HUES64 (cell line): ENCODE measurements at regions not wholly inside any gene's neighbourhood (a gene's known extent, or its start where the extent isn't known, plus 50 kb on each side); places are given as distances from the start of the nearest gene placed in this dataset.

Experiments
- H3K27ac ChIP-seq: 2 replicates; pipeline ENCODE4 v1.7.0; 2013; ENCODE audit warnings: low read depth, low read length, inconsistent platforms
- H3K27me3 ChIP-seq: 2 replicates; pipeline ENCODE4 v1.6.1; 2013; ENCODE audit warnings: mild to moderate bottlenecking, low read length; ENCODE audit not compliant: insufficient read depth
- H3K36me3 ChIP-seq: 2 replicates; pipeline ENCODE4 v1.6.1; 2013; ENCODE audit warnings: mild to moderate bottlenecking, low read length; ENCODE audit not compliant: insufficient read depth
- H3K4me1 ChIP-seq: 2 replicates; pipeline ENCODE4 v1.6.1; 2013; ENCODE audit warnings: mild to moderate bottlenecking, low read length, moderate library complexity; ENCODE audit not compliant: insufficient read depth
- H3K4me3 ChIP-seq: 2 replicates; pipeline ENCODE4 v1.5.1; 2013; ENCODE audit warnings: mild to moderate bottlenecking, low read length, moderate library complexity
- H3K9ac ChIP-seq: 2 replicates; pipeline ENCODE4 v1.6.1; 2013; ENCODE audit warnings: mild to moderate bottlenecking, low read depth, low read length
- H3K9me3 ChIP-seq: 2 replicates; pipeline ENCODE4 v1.6.1; 2013; ENCODE audit warnings: low read depth, low read length; ENCODE audit not compliant: insufficient read depth
- WGBS: fragments of 150-250, 120-280 bp; methylation state at CpG from one replicate; pipeline ENCODE4 v1.1.7; 2013; ENCODE audit warnings: missing lambda C conversion rate; 5-methylcytosine and 5-hydroxymethylcytosine counted together

GRCh38 chr9:27771803-27772545 lies 198.7 kb upstream of the C9orf72 start:
- H3K27ac ChIP-seq = peak overlapping the region; percentile 86
- no peaks in the 10 kb centered on the region for H3K36me3 ChIP-seq
- no peaks in the 10 kb centered on the region for H3K27me3 ChIP-seq
- H3K9me3 ChIP-seq = no peaks in the 10 kb centered on the region
- peak overlapping the region; percentile 57; the same call in 1 of the 2 replicates for H3K9ac ChIP-seq
- peaks cover 23% of the 10 kb centered on the region for H3K4me1 ChIP-seq
- peak overlapping the region; percentile 30; the same call in 1 of the 2 replicates for H3K4me3 ChIP-seq
- 58% methylated on average over 4 of the region's 4 CpGs for WGBS

GRCh38 chr9:27784847-27785713 lies 211.8 kb upstream of the C9orf72 start:
- Histone ChIP-seq H3K9me3 (peaks cover 19% of the 10 kb centered on the region; the same call in 1 of the 2 replicates), H3K27me3 (no peaks in the 10 kb centered on the region), H3K9ac (no peak overlapping the region), H3K27ac (no peak overlapping the region), H3K4me3 (no peak overlapping the region), H3K4me1 (no peaks in the 10 kb centered on the region), H3K36me3 (no peaks in the 10 kb centered on the region)
- 66% methylated on average over 7 of the region's 7 CpGs for WGBS

GRCh38 chr9:27785714-27786100 lies 212.4 kb upstream of the C9orf72 start:
- Histone ChIP-seq H3K27me3 (no peaks in the 10 kb centered on the region), H3K4me1 (no peaks in the 10 kb centered on the region), H3K4me3 (no peak overlapping the region), H3K9ac (no peak overlapping the region), H3K36me3 (no peaks in the 10 kb centered on the region), H3K9me3 (peaks cover 19% of the 10 kb centered on the region; the same call in 1 of the 2 replicates), H3K27ac (no peak overlapping the region)

- H3K36me3 ChIP-seq = no peaks in the 10 kb centered on the region
- H3K27me3 ChIP-seq = no peaks in the 10 kb centered on the region
- WGBS = 77% methylated on average over 2 of the region's 2 CpGs
- H3K9ac ChIP-seq = no peak overlapping the region
- H3K9me3 ChIP-seq = peaks cover 19% of the 10 kb centered on the region; the same call in 1 of the 2 replicates
- no peak overlapping the region for H3K27ac ChIP-seq
- H3K4me1 ChIP-seq = no peaks in the 10 kb centered on the region
- no peak overlapping the region for H3K4me3 ChIP-seq
Observed at GRCh38 chr9:27787891-27788290, 214.6 kb upstream of the C9orf72 start.

GRCh38 chr9:27791311-27791710 lies 218.0 kb upstream of the C9orf72 start:
- no peaks in the 10 kb centered on the region for H3K27me3 ChIP-seq
- peaks cover 19% of the 10 kb centered on the region; the same call in 1 of the 2 replicates for H3K9me3 ChIP-seq
- 91% methylated on average over 1 of the region's 1 CpG for WGBS
- H3K36me3 ChIP-seq = no peaks in the 10 kb centered on the region
- no peak overlapping the region for H3K4me3 ChIP-seq
- H3K4me1 ChIP-seq = no peaks in the 10 kb centered on the region
- H3K27ac ChIP-seq = no peak overlapping the region
- no peak overlapping the region for H3K9ac ChIP-seq

GRCh38 chr9:27792971-27793689 lies 219.8 kb upstream of the C9orf72 start:
- Histone ChIP-seq H3K27me3 (no peaks in the 10 kb centered on the region), H3K9ac (no peak overlapping the region), H3K9me3 (peaks cover 16% of the 10 kb centered on the region; the same call in 1 of the 2 replicates), H3K4me1 (no peaks in the 10 kb centered on the region), H3K27ac (no peak overlapping the region), H3K36me3 (no peaks in the 10 kb centered on the region), H3K4me3 (no peak overlapping the region)
- WGBS = 90% methylated on average over 2 of the region's 2 CpGs

- Histone ChIP-seq H3K4me3 (no peak overlapping the region), H3K27me3 (no peaks in the 10 kb centered on the region), H3K36me3 (no peaks in the 10 kb centered on the region), H3K9ac (no peak overlapping the region), H3K27ac (no peak overlapping the region), H3K9me3 (no peaks in the 10 kb centered on the region), H3K4me1 (no peaks in the 10 kb centered on the region)
- no CpG with 5 or more reads among the region's 1 CpG for whole genome bisulfite sequencing
Observed at GRCh38 chr9:27799326-27799725, 226.0 kb upstream of the C9orf72 start.

GRCh38 chr9:27800159-27800558 lies 226.9 kb upstream of the C9orf72 start:
- Histone ChIP-seq H3K4me3 (no peak overlapping the region), H3K27me3 (no peaks in the 10 kb centered on the region), H3K9ac (no peak overlapping the region), H3K4me1 (no peaks in the 10 kb centered on the region), H3K9me3 (no peaks in the 10 kb centered on the region), H3K27ac (no peak overlapping the region), H3K36me3 (no peaks in the 10 kb centered on the region)
- no CpG with 5 or more reads among the region's 1 CpG for WGBS

- no peak overlapping the region for H3K4me3 ChIP-seq
- H3K9ac ChIP-seq = no peak overlapping the region
- no peaks in the 10 kb centered on the region for H3K36me3 ChIP-seq
- 98% methylated on average over 2 of the region's 2 CpGs for WGBS
- H3K27ac ChIP-seq = no peak overlapping the region
- H3K4me1 ChIP-seq = no peaks in the 10 kb centered on the region
- no peaks in the 10 kb centered on the region for H3K9me3 ChIP-seq
- no peaks in the 10 kb centered on the region for H3K27me3 ChIP-seq
Observed at GRCh38 chr9:27800692-27801370, 227.6 kb upstream of the C9orf72 start.

- H3K36me3 ChIP-seq = no peaks in the 10 kb centered on the region
- no peaks in the 10 kb centered on the region for H3K27me3 ChIP-seq
- no peak overlapping the region for H3K27ac ChIP-seq
- H3K9ac ChIP-seq = no peak overlapping the region
- no peak overlapping the region for H3K4me3 ChIP-seq
- WGBS = 94% methylated on average over 3 of the region's 6 CpGs
- H3K4me1 ChIP-seq = no peaks in the 10 kb centered on the region
- H3K9me3 ChIP-seq = no peaks in the 10 kb centered on the region
Observed at GRCh38 chr9:27801545-27801944, 228.3 kb upstream of the C9orf72 start.
